ENCODE measurements at regions not wholly inside any gene's neighbourhood (a gene's known extent, or its start where the extent isn't known, plus 50 kb on each side); places are given as distances from the start of the nearest gene placed in this dataset.

GRCh38 chr20:43832096-43832816, 82.4 kb upstream of the TOX2 start:
- H3K36me3 Mint-ChIP-seq (ENCODE audit: insufficient read depth in 1 of 3, low read depth in 3 of 3), result no peaks in the 10 kb centered on the region
- no peaks in the 10 kb centered on the region for H3K4me1 Mint-ChIP-seq
- Histone ChIP-seq H3K27me3 (ENCODE audit: insufficient read depth, low read length) (no peaks in the 10 kb centered on the region), H2BK120ac (ENCODE audit: low read depth, low read length, poor library complexity, severe bottlenecking) (no peak overlapping the region), H4K91ac (ENCODE audit: insufficient read length, low read depth, low read length) (no peak overlapping the region), H2AFZ (ENCODE audit: low read length) (no peak overlapping the region), H4K5ac (ENCODE audit: insufficient read length, low read depth, low read length) (no peak overlapping the region), H3K14ac (ENCODE audit: insufficient read depth, low read length) (no peak overlapping the region), H3K9ac (ENCODE audit: extremely low read depth, insufficient read length, low read length) (no peak overlapping the region), H2BK5ac (ENCODE audit: insufficient read length, low read length) (no peak overlapping the region), H2BK12ac (ENCODE audit: insufficient read length, low read depth, low read length) (no peak overlapping the region), H3K4me1 (ENCODE audit: insufficient read depth, low read length) (no peaks in the 10 kb centered on the region), H3K23ac (ENCODE audit: insufficient read length, low read depth, low read length) (no peak overlapping the region), H3K23me2 (ENCODE audit: insufficient read length, low read depth, low read length, poor library complexity, severe bottlenecking) (no peaks in the 10 kb centered on the region), H3K9me3 (ENCODE audit: control insufficient read depth, low read depth, low read length) (no peaks in the 10 kb centered on the region), H3K79me2 (ENCODE audit: insufficient read depth, low read length) (no peaks in the 10 kb centered on the region), H3K27ac (ENCODE audit: insufficient read length, low read depth, low read length) (no peak overlapping the region), H2BK15ac (ENCODE audit: low read depth, low read length) (no peak overlapping the region), H2AK5ac (ENCODE audit: insufficient read length, low read length) (no peak overlapping the region), H3T11ph (ENCODE audit: low read length) (no peak overlapping the region), H4K8ac (replicated peaks; ENCODE audit: insufficient read length, low read depth, low read length) (no peak overlapping the region), H3K56ac (ENCODE audit: insufficient read length, low read depth, low read length) (no peak overlapping the region), H3K79me1 (ENCODE audit: insufficient read depth, low read depth, low read length, poor library complexity, severe bottlenecking) (no peaks in the 10 kb centered on the region), H3K4me2 (ENCODE audit: insufficient read depth, insufficient read length, low read length) (no peak overlapping the region), H2BK20ac (ENCODE audit: low read depth, low read length, poor library complexity, severe bottlenecking) (no peak overlapping the region), H4K20me1 (ENCODE audit: control insufficient read depth, insufficient read depth, insufficient read length) (no peaks in the 10 kb centered on the region), H3K4ac (ENCODE audit: low read depth, low read length) (no peak overlapping the region), H3K18ac (ENCODE audit: insufficient read length, low read depth, low read length) (no peak overlapping the region)
- WGBS (ENCODE audit: extremely low coverage, insufficient read length, low lambda C conversion rate), result no CpG with 5 or more reads among the region's 9 CpGs
- H3K9me3 Mint-ChIP-seq, result peaks cover 0 to 4% of the 10 kb centered on the region in 2 experiments; a peak in 2 of 5 replicates
- no peak for DNase-seq
- no peak overlapping the region for H3K4me3 Mint-ChIP-seq
- peaks cover 12% of the 10 kb centered on the region for H3K27me3 Mint-ChIP-seq (ENCODE audit: low read depth)
- TF ChIP-seq CTCF (conservative IDR thresholded peaks at IDR 0.05), result no peak
- H3K27ac Mint-ChIP-seq, result no peak overlapping the region
